ENCODE measurements at regions not wholly inside any gene's neighbourhood (a gene's known extent, or its start where the extent isn't known, plus 50 kb on each side); places are given as distances from the start of the nearest gene placed in this dataset.

- no peaks in the 10 kb centered on the region for H3K79me2 ChIP-seq (ENCODE audit: control insufficient read depth, insufficient read depth, low read length)
- no peaks in the 10 kb centered on the region for H3K4me1 Mint-ChIP-seq
- H3K27ac ChIP-seq (ENCODE audit: low read length in 2 of 2): no peak overlapping the region
- no CpG with 5 or more reads among the region's 3 CpGs for WGBS (ENCODE audit: insufficient coverage)
- H3K9ac ChIP-seq (ENCODE audit: low read length): no peak overlapping the region
- intact Hi-C loops (cut with micrococcal nuclease): no loop called here
- no peaks in the 10 kb centered on the region for H3K4me1 ChIP-seq (ENCODE audit: control insufficient read depth in 2 of 2, insufficient read depth in 2 of 2, low read length in 2 of 2)
- H3K4me3 ChIP-seq (ENCODE audit: control extremely low read depth in 1 of 5, extremely low read depth in 1 of 5, insufficient read depth in 1 of 5, low read depth in 2 of 5, low read length in 4 of 5): no peak overlapping the region
- no peaks in the 10 kb centered on the region for H3K27me3 Mint-ChIP-seq
- no peak overlapping the region for H3K4me2 ChIP-seq (replicated peaks; ENCODE audit: low read depth, low read length, poor library complexity, severe bottlenecking)
- no peak overlapping the region for H2AFZ ChIP-seq (ENCODE audit: insufficient read depth, low read depth, low read length, poor library complexity, severe bottlenecking)
- no peak overlapping the region for H3K4me3 Mint-ChIP-seq
- no peak overlapping the region for H3K27ac Mint-ChIP-seq
- POLR2A ChIA-PET: no interaction called here
- DNase-seq (no peak), ATAC-seq (ENCODE audit: low read depth) (no peak)
- no peaks in the 10 kb centered on the region for H4K20me1 ChIP-seq (ENCODE audit: control insufficient read depth, insufficient read depth, low read length, poor library complexity, severe bottlenecking)
- TF ChIP-seq EZH2 (IDR thresholded peaks at IDR 0.05; ENCODE audit: borderline replicate concordance, insufficient read depth, low read depth, low read length, poor library complexity, severe bottlenecking) (no peak), CTCF (IDR thresholded peaks at IDR 0.05) (no peak)
- no peaks in the 10 kb centered on the region for H3K9me3 Mint-ChIP-seq (ENCODE audit: insufficient read depth)
- H3K36me3 ChIP-seq (replicated peaks in 1 of 2; ENCODE audit: control extremely low read depth in 1 of 2, control insufficient read depth in 1 of 2, extremely low read depth in 1 of 2, insufficient read depth in 2 of 2, low read length in 1 of 2): no peaks in the 10 kb centered on the region
- H3K27me3 ChIP-seq (replicated peaks in 1 of 4; ENCODE audit: control extremely low read depth in 1 of 4, control insufficient read depth in 3 of 4, insufficient read depth in 4 of 4, low read length in 3 of 4): no peaks in the 10 kb centered on the region
- peaks cover 0 to 5% (median 0%) of the 10 kb centered on the region in 3 donors for H3K9me3 ChIP-seq (ENCODE audit: control extremely low read depth in 1 of 3, control insufficient read depth in 2 of 3, insufficient read depth in 1 of 3, low read length in 2 of 3)
- CTCF ChIA-PET: no interaction called here
Measured at GRCh38 chr15:46917721-46918252, 799.5 kb upstream of the SEMA6D start.

GRCh38 chr15:46918462-46919140 lies 798.7 kb upstream of the SEMA6D start:
- Histone ChIP-seq H3K4me3 (ENCODE audit: control extremely low read depth in 1 of 5, extremely low read depth in 1 of 5, insufficient read depth in 1 of 5, low read depth in 2 of 5, low read length in 4 of 5) (no peak overlapping the region), H3K4me2 (replicated peaks; ENCODE audit: low read depth, low read length, poor library complexity, severe bottlenecking) (no peak overlapping the region), H3K27me3 (replicated peaks in 1 of 4; ENCODE audit: control extremely low read depth in 1 of 4, control insufficient read depth in 3 of 4, insufficient read depth in 4 of 4, low read length in 3 of 4) (no peaks in the 10 kb centered on the region), H3K9me3 (ENCODE audit: control extremely low read depth in 1 of 3, control insufficient read depth in 2 of 3, insufficient read depth in 1 of 3, low read length in 2 of 3) (peaks cover 0 to 5% (median 0%) of the 10 kb centered on the region in 3 donors), H2AFZ (ENCODE audit: insufficient read depth, low read depth, low read length, poor library complexity, severe bottlenecking) (no peak overlapping the region), H3K79me2 (ENCODE audit: control insufficient read depth, insufficient read depth, low read length) (no peaks in the 10 kb centered on the region), H4K20me1 (ENCODE audit: control insufficient read depth, insufficient read depth, low read length, poor library complexity, severe bottlenecking) (no peaks in the 10 kb centered on the region), H3K27ac (ENCODE audit: low read length in 2 of 2) (no peak overlapping the region), H3K4me1 (ENCODE audit: control insufficient read depth in 2 of 2, insufficient read depth in 2 of 2, low read length in 2 of 2) (no peaks in the 10 kb centered on the region), H3K9ac (ENCODE audit: low read length) (no peak overlapping the region), H3K36me3 (replicated peaks in 1 of 2; ENCODE audit: control extremely low read depth in 1 of 2, control insufficient read depth in 1 of 2, extremely low read depth in 1 of 2, insufficient read depth in 2 of 2, low read length in 1 of 2) (no peaks in the 10 kb centered on the region)
- Mint-ChIP-seq H3K4me1 (no peaks in the 10 kb centered on the region), H3K9me3 (ENCODE audit: insufficient read depth) (peaks cover 6% of the 10 kb centered on the region), H3K4me3 (no peak overlapping the region), H3K27ac (no peak overlapping the region), H3K27me3 (no peaks in the 10 kb centered on the region)
- 86% methylated on average over 16 of the region's 20 CpGs for WGBS (ENCODE audit: insufficient coverage)
- no peak for ATAC-seq (ENCODE audit: low read depth)
- DNase-seq: no peak
- TF ChIP-seq EZH2 (IDR thresholded peaks at IDR 0.05; ENCODE audit: borderline replicate concordance, insufficient read depth, low read depth, low read length, poor library complexity, severe bottlenecking) (no peak), CTCF (IDR thresholded peaks at IDR 0.05) (no peak)
- ChIA-PET POLR2A (no interaction called here), CTCF (no interaction called here)
- intact Hi-C loops (cut with micrococcal nuclease): no loop called here

Measured in B cell (primary cell).